Esophagus (tissue), 2 donors: ENCODE measurements at regions not wholly inside any gene's neighbourhood (a gene's known extent, or its start where the extent isn't known, plus 50 kb on each side); places are given as distances from the start of the nearest gene placed in this dataset.

ENCODE experiments used
- H3K27ac ChIP-seq, 2 donors: one replicate each; pipeline ENCODE4 v1.5.1; 2013; ENCODE audit warnings: low read depth in 2 of 2, mild to moderate bottlenecking in 2 of 2, inconsistent platforms in 1 of 2, low read length in 1 of 2, moderate library complexity in 1 of 2
- H3K27me3 ChIP-seq, 2 donors: one replicate each; pipeline ENCODE4 v1.6.1; 2013; ENCODE audit warnings: low read length in 2 of 2, control low read depth in 1 of 2, mild to moderate bottlenecking in 1 of 2; ENCODE audit not compliant: insufficient read depth in 2 of 2, control insufficient read depth in 1 of 2
- H3K36me3 ChIP-seq, 2 donors: one replicate each; pipeline ENCODE4 v1.6.1; 2013; ENCODE audit warnings: low read length in 1 of 2; ENCODE audit not compliant: control insufficient read depth in 2 of 2, insufficient read depth in 2 of 2
- H3K4me1 ChIP-seq, 2 donors: one replicate each; pipeline ENCODE4 v1.6.1; 2013; ENCODE audit warnings: low read length in 1 of 2; ENCODE audit not compliant: control insufficient read depth in 2 of 2, insufficient read depth in 2 of 2
- H3K4me3 ChIP-seq, 2 donors: one replicate each; pipeline ENCODE4 v1.5.1; 2013; ENCODE audit warnings: low read length in 2 of 2, mild to moderate bottlenecking in 2 of 2, low read depth in 1 of 2, moderate library complexity in 1 of 2
- H3K9me3 ChIP-seq, 2 donors: one replicate each; pipeline ENCODE4 v1.6.1; 2013; ENCODE audit warnings: mild to moderate bottlenecking in 2 of 2, low read depth in 1 of 2, low read length in 1 of 2, moderate library complexity in 1 of 2; ENCODE audit not compliant: control insufficient read depth in 2 of 2, insufficient read depth in 1 of 2
- WGBS, 2 donors: extraction: QIAGEN DNeasy Blood & Tissue Kit; methylation state at CpG; one replicate each; pipeline ENCODE4 v1.1.7; 2013; 5-methylcytosine and 5-hydroxymethylcytosine counted together
- donor health status: healthy with polysubstance abuse.
- donor health status: Bipolar disorder and iron deficiency.

DNA sequence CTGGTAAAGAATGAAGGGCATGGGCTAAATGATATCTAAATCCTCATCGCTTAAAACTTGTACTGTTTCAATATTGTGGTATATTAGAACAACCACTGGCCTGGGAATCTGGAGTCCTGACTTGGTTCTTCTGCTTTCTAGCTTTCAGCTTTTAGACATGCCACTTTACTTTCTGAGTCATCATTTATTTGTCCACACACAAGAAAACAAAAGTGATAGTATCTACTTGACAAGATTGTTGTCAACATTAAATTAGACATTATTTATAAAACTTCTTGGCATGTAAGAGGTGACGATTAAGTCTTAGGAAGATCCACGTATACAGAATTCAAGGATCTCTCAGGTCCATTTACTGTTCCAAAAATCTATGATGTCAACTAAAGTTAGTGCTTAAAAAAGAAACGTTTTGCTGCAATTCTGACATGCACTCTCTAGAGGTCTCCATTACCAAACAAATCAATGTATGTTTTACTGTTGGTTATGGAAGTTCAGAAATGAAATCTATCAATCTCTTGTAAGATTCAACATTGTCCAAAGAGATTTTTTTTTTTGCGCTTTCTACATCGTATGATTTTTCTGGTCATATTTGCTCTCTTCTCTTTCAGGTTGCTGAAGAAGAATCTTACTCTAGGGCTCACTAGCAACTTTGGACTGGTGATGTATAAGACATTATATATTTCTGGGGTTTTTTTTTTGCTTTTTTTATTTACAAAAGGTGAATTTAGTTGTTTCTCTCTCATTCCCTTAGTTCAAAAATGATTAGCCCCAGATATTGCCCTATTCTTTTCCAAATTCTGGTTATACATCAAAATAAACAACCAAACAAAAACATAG, 53.6 kb upstream of the DYNC1I1 start:
- no peaks in the 10 kb centered on the region for H3K4me1 ChIP-seq
- H3K9me3 ChIP-seq = no peaks in the 10 kb centered on the region
- WGBS, 2 donors = 51 to 52% methylated on average over 6 of the region's 6 CpGs
- no peak overlapping the region for H3K27ac ChIP-seq
- no peaks in the 10 kb centered on the region for H3K27me3 ChIP-seq
- H3K36me3 ChIP-seq = no peaks in the 10 kb centered on the region
- no peak overlapping the region for H3K4me3 ChIP-seq

DNA sequence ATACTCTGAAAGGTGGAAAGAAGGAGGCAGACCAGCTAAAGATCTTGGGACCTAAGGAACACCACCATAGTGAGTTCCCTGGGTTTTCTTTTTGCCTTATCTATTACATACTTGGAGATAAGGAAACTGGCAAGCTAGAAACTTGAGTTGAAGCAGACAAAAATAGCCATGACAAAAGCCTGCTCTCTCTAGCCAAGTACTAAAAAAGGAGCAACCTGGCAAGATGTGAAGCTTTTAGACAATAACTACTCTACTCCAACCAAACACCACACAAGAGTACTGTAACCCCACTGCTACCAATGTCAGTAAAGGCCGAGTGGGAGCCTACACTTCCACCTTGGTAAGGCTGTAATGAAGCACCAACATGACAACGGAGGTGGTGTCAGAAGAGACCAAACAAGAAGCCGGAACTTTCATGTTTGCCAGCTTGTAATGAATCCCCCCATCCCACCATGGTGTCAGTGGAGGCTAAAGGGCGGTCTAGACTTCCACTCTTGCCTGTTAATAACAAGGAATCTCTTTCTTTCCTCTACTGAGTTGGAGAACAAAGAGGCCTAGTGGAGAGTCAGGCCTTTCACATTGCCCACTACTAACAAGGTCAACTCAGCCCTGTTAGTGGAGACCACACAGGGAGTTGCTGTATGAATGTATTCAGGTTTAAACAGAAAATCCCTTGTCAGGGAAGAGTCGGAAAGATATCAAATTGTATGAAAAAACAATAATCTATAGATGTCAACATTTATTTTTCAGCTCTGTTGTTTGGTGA, 55.8 kb upstream of the DYNC1I1 start:
- Histone ChIP-seq H3K27me3 (no peaks in the 10 kb centered on the region), H3K4me1 (no peaks in the 10 kb centered on the region), H3K36me3 (no peaks in the 10 kb centered on the region), H3K4me3 (no peak overlapping the region), H3K9me3 (no peaks in the 10 kb centered on the region), H3K27ac (no peak overlapping the region)
- 81 to 87% methylated on average over 5 of the region's 5 CpGs for WGBS, 2 donors

DNA sequence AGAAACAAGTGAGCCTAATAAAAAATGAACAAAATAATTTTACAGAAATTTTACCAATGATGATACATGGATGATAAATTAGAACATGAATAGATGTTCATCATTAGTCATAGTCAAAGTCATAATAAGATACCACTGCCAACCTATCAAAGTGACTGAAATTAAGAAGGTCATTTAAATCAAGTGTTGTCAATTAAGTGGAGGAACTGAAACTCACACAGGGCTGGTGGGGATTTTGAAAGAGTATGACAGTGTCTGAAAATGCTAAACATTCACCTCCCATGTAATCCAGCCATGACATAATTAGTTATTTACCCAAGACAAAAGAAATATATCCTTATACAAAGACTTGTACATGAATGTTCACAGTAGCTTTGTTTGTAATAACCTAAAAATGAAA, 57.1 kb upstream of the DYNC1I1 start:
- Histone ChIP-seq H3K4me3 (no peak overlapping the region), H3K36me3 (no peaks in the 10 kb centered on the region), H3K4me1 (no peaks in the 10 kb centered on the region), H3K9me3 (no peaks in the 10 kb centered on the region), H3K27me3 (no peaks in the 10 kb centered on the region), H3K27ac (no peak overlapping the region)

DNA sequence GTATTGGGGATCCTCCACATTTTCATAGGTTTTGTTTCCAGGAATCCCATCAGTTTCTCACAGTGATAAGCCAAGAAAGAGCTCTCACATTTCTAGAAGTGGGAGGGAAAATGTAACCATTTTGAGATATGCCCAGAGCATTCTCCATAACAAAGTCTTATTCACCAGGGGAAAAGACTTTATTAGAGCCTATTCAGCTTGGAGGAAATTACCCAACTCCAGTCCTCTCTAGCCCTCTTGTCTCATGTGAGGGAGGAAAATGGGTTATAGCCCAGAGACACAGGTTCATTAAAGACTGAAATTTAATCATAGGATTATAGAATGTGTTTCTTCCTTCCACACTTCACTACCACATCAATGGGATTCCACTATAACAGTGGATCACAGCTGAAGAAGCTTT, 61.6 kb upstream of the DYNC1I1 start:
- no peak overlapping the region for H3K27ac ChIP-seq
- H3K27me3 ChIP-seq = no peaks in the 10 kb centered on the region
- no peaks in the 10 kb centered on the region for H3K9me3 ChIP-seq
- no peaks in the 10 kb centered on the region for H3K4me1 ChIP-seq
- no peak overlapping the region for H3K4me3 ChIP-seq
- H3K36me3 ChIP-seq = no peaks in the 10 kb centered on the region

DNA sequence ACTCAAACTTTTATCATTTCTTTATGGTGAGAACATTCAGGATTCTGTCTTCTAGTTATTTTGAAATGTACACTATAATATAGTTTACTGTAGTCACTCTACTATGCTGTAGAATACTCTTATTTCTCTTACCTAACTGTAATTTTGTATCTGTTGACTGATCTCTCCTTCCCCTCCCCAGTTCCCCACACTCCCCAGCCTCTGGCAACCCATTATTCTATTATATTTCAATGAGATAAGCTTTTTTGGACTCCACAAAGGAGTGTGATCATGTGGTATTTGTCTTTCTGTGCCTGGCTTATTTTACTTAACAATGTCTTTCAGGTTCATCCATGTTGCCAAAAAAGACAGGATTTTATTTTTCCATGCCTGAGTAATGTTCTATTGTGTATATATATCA, 71.4 kb upstream of the DYNC1I1 start:
- Histone ChIP-seq H3K27ac (no peak overlapping the region), H3K27me3 (no peaks in the 10 kb centered on the region), H3K9me3 (no peaks in the 10 kb centered on the region), H3K4me1 (no peaks in the 10 kb centered on the region), H3K4me3 (no peak overlapping the region), H3K36me3 (no peaks in the 10 kb centered on the region)

DNA sequence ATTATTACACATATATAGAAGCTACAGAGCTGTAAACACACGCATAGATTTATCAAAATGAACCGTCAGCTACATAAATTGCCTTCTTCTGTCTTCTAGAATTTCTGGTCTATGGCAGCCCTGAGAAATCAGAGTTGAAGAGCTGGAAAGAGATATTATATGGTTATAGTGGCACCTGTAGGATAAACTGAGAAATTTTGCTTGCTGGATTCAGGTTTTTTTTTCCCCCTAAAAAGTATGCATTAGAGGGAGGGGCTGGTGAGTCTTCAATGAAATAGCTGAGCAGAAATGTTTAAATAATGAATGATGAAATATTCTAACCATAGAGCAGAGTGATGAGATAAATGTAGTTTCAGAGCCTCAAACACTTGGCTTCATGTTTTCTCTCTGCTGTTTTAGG, 78.0 kb upstream of the DYNC1I1 start:
- no peaks in the 10 kb centered on the region for H3K27me3 ChIP-seq
- no peak overlapping the region for H3K4me3 ChIP-seq
- WGBS, 2 donors = 63 to 81% methylated on average over 2 of the region's 2 CpGs
- no peak overlapping the region for H3K27ac ChIP-seq
- no peaks in the 10 kb centered on the region for H3K4me1 ChIP-seq
- no peaks in the 10 kb centered on the region for H3K9me3 ChIP-seq
- no peaks in the 10 kb centered on the region for H3K36me3 ChIP-seq

DNA sequence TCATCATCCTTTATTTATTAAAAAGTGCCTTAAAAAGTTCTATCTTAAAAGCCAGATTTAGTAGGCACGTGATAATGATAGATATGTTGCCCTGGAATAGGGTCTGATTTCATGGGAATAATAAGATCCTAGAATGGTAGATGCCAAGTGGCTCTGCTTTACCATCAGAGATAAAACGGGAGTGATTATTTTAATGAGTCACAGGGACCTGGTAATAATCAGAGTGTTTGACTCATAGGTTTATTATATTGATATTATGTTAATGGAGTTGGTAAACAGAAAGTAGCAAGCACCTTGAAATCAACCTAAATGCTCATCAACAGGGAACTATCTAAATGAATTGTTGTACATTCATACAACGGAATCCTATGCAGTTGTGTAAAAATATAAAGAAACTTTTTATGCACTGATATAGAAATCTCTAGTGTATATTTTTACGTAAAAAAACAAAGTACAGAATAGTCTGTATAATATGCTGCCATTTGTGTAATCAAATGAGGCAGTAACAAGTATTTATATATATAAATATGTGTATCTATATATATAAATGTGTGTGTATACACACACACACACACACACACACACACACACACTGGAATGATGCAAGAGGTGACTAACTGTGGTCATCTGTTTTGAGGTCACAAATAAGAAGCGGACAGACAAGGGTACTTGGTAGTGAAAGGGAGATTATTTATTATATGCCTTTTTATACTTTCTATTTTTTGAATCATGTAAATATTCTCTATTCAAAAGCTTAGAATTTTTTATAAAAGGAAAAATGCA, 78.6 kb upstream of the DYNC1I1 start:
- H3K9me3 ChIP-seq = no peaks in the 10 kb centered on the region
- H3K4me1 ChIP-seq = no peaks in the 10 kb centered on the region
- H3K27ac ChIP-seq = no peak overlapping the region
- H3K4me3 ChIP-seq = no peak overlapping the region
- no peaks in the 10 kb centered on the region for H3K27me3 ChIP-seq
- no peaks in the 10 kb centered on the region for H3K36me3 ChIP-seq
- WGBS, 2 donors = 72 to 74% methylated on average over 5 of the region's 5 CpGs

DNA sequence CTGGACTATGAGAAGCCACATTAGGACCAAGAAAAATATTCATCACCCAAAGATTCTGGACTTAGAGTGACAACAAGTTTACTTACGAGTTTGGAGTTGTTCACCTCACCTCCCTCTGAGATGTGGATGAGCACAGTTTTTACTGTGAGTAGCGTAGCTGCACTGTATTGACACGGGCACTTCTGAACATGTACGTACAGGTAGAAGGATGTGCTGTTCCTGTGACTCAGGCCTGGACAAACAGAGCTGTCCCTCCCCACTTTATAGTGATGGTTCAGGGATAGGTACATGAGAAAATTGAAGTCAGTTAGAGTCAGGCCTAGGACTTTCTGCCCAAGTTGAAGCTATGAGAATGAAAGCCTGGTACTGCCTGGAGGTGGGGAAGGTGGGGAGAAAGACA, 80.9 kb upstream of the DYNC1I1 start:
- whole genome bisulfite sequencing, 2 donors = 53 to 62% methylated on average over 4 of the region's 4 CpGs
- H3K4me3 ChIP-seq = no peak overlapping the region
- H3K9me3 ChIP-seq = no peaks in the 10 kb centered on the region
- H3K27me3 ChIP-seq = no peaks in the 10 kb centered on the region
- H3K27ac ChIP-seq = peak overlapping the region in 1 of 2 donors; percentile 33
- H3K4me1 ChIP-seq = no peaks in the 10 kb centered on the region
- no peaks in the 10 kb centered on the region for H3K36me3 ChIP-seq

DNA sequence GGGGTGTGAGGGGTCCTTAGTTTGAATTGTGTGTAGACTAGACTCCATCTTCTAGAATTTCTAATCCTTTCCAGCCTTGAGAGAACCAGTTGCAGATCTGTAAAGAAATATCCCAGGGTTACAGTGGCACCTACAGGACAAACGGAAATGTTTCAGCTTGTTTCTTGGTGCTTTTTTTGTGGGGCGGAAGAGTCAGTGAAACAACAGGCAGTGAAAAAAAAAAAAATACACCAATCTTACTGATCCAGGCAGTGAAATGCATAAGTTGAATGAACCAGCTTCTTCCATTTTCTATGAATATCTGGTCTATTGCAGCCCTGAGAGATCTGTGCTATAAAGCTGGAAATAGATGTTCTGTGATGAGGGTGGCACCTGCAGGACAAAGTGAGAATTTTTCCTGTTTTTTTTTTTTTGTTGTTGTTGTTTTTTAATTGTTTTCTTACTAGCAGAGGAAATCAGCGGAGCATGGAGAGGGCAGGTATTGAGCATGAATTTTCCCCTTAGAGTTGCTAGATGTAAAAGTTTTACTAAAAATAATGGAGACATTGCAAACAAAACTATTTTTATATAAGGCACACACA, 81.9 kb upstream of the DYNC1I1 start:
- Histone ChIP-seq H3K4me3 (no peak overlapping the region), H3K4me1 (no peaks in the 10 kb centered on the region), H3K9me3 (no peaks in the 10 kb centered on the region), H3K36me3 (no peaks in the 10 kb centered on the region), H3K27me3 (no peaks in the 10 kb centered on the region), H3K27ac (no peak overlapping the region)
- WGBS, 2 donors = 5 to 11% methylated on average over 3 of the region's 3 CpGs
